K562 (cell line): ENCODE measurements at regions not wholly inside any gene's neighbourhood (a gene's known extent, or its start where the extent isn't known, plus 50 kb on each side); places are given as distances from the start of the nearest gene placed in this dataset.
A peak's percentile ranks its signal among the peaks of the same experiment; 100 is the strongest.

Experiments
- ATAC-seq: fragments of 200-7000 bp; cut with Tn5 transposase; 3 replicates; pipeline ENCODE4 v1.9.1; 2020; ENCODE audit warnings: moderate library complexity
- BruUV-seq: library from RNA; stranded (reverse); fragments of 400-500 nt; replicated peaks from 2 replicates; lab custom pipeline; 2021; lab: Mats Ljungman, UMichigan
- CTCF ChIA-PET: fragments of 300-600 bp; formaldehyde crosslinking; extraction: SDS; loops from one replicate; lab custom pipeline; 2021; ENCODE audit warnings: low intra/inter-chr PET ratio; lab: Yijun Ruan, JAX
- POLR2A ChIA-PET: fragments of 300-600, 350-650 bp; sonication (Branson Sonifier 250); formaldehyde crosslinking; extraction: SDS; loops from one replicate; lab custom pipeline; 2021; ENCODE audit warnings: antibody characterized with exemption, inconsistent platforms; lab: Yijun Ruan, JAX
- DNase-seq, 4 experiments: peaks; one replicate each; pipeline versions ENCODE4 v3.0.0 to v3.0.0-alpha.2; 2011 to 2018; ENCODE audit warnings: low spot score in 3 of 4, mixed read lengths in 3 of 4; ENCODE audit errors: extremely low read depth in 1 of 4
- FAIRE-seq: peaks from 2 replicates; lab custom pipeline; 2011; peaks lifted over from hg19 to GRCh38; lab: Jason Lieb, UNC
- H2AFZ ChIP-seq: 2 replicates; pipeline ENCODE4 v1.6.0; 2011; ENCODE audit warnings: low read depth, low read length, control low read depth, inconsistent platforms
- H3K27ac ChIP-seq: fragments of 200-600 bp; 3 replicates; pipeline ENCODE4 v1.8.0; 2011; ENCODE audit warnings: low read depth, mild to moderate bottlenecking, control low read depth, inconsistent platforms, low read length, moderate library complexity, mixed read lengths; ENCODE audit errors: extremely low read depth
- H3K27me3 ChIP-seq, 2 experiments: fragments of 300-600 bp in 1 of 2; 2 replicates in 1 of 2; 3 replicates in 1 of 2; pipeline versions ENCODE4 v1.6.0 to v1.8.0; 2011; ENCODE audit warnings: inconsistent platforms in 2 of 2, low read length in 2 of 2, mild to moderate bottlenecking in 1 of 2, mixed read lengths in 1 of 2, moderate library complexity in 1 of 2; ENCODE audit not compliant: control insufficient read depth in 2 of 2, insufficient read depth in 2 of 2
- H3K36me3 ChIP-seq: fragments of 300-600 bp; 3 replicates; pipeline ENCODE4 v1.8.0; 2011; ENCODE audit warnings: mild to moderate bottlenecking, low read length, inconsistent platforms; ENCODE audit not compliant: control insufficient read depth, insufficient read depth
- H3K4me1 ChIP-seq, 2 experiments: fragments of 200-600 bp in 1 of 2; replicated peaks in 1 of 2; 2 replicates in 1 of 2; 3 replicates in 1 of 2; pipeline versions ENCODE4 v1.5.1 to v1.8.0; 2011; ENCODE audit warnings: inconsistent platforms in 2 of 2, low read length in 2 of 2, mild to moderate bottlenecking in 1 of 2, mixed read lengths in 1 of 2, moderate library complexity in 1 of 2; ENCODE audit not compliant: control insufficient read depth in 2 of 2, insufficient read depth in 2 of 2
- H3K4me2 ChIP-seq: 2 replicates; pipeline ENCODE4 v1.6.1; 2011; ENCODE audit warnings: low read length, control low read depth, inconsistent platforms, mixed read lengths; ENCODE audit not compliant: insufficient read depth
- H3K4me3 ChIP-seq: fragments of 200-600 bp; sonication (generic), shearing (Covaris generic); 2 replicates; pipeline ENCODE4 v1.5.1; 2016; ENCODE audit warnings: control low read depth, inconsistent platforms
- H3K79me2 ChIP-seq: fragments of 200-600 bp; 3 replicates; pipeline ENCODE4 v1.8.0; 2011; ENCODE audit warnings: low read length, inconsistent platforms; ENCODE audit not compliant: control insufficient read depth, insufficient read depth
- H3K9ac ChIP-seq, 2 experiments: 2 replicates each; pipeline versions ENCODE4 v1.6.0 to v1.6.1; 2011; ENCODE audit warnings: low read depth in 2 of 2, low read length in 2 of 2, control low read depth in 1 of 2, inconsistent platforms in 1 of 2, mild to moderate bottlenecking in 1 of 2, mixed read lengths in 1 of 2; ENCODE audit not compliant: insufficient read depth in 1 of 2
- H3K9me1 ChIP-seq: one replicate; pipeline ENCODE4 v1.6.0; 2011; ENCODE audit warnings: inconsistent platforms, mild to moderate bottlenecking, low read length, moderate library complexity; ENCODE audit not compliant: control insufficient read depth, insufficient read depth
- H3K9me3 ChIP-seq: replicated peaks from 2 replicates; pipeline ENCODE4 v1.5.1; 2011; ENCODE audit warnings: low read depth, low read length, inconsistent platforms; ENCODE audit not compliant: control insufficient read depth, insufficient read depth
- H4K20me1 ChIP-seq: replicated peaks from 2 replicates; pipeline ENCODE4 v1.6.1; 2011; ENCODE audit warnings: low read length, inconsistent platforms, mixed read lengths; ENCODE audit not compliant: control insufficient read depth, insufficient read depth
- ARID2 ChIP-seq: fragments of 450-650 bp; IDR thresholded peaks from 2 replicates; pipeline ENCODE4 v1.6.1; 2017; ENCODE audit warnings: antibody characterized with exemption, mild to moderate bottlenecking
- CEBPB ChIP-seq: fragments of 450-650 bp; IDR thresholded peaks from 2 replicates; pipeline ENCODE4 v1.6.1; 2016; ENCODE audit warnings: missing genetic modification characterization, missing compliant biosample characterization
- CEBPG ChIP-seq, 3 experiments: fragments of 200-800 bp in 1 of 3; sonication (Bioruptor generic) in 1 of 3; sonication (generic) in 1 of 3; formaldehyde crosslinking in 1 of 3; IDR thresholded peaks in 2 of 3; conservative IDR thresholded peaks in 1 of 3; 2 replicates each; pipeline versions ENCODE4 v1.6.1 to v1.8.0; 2016 to 2022; ENCODE audit warnings: missing compliant biosample characterization in 2 of 3, missing genetic modification characterization in 2 of 3, mild to moderate bottlenecking in 1 of 3, missing genetic modification reagents in 1 of 3
- COPS2 ChIP-seq: fragments of 450-650 bp; conservative IDR thresholded peaks from 2 replicates; pipeline ENCODE4 v1.6.1; 2016; ENCODE audit warnings: mild to moderate bottlenecking, moderate library complexity
- CTBP1 ChIP-seq: fragments of 450-650 bp; IDR thresholded peaks from 2 replicates; pipeline ENCODE4 v1.6.1; 2016; ENCODE audit warnings: borderline replicate concordance
- DPF2 ChIP-seq: fragments of 450-650 bp; IDR thresholded peaks from 2 replicates; pipeline ENCODE4 v1.6.1; 2016
- KAT7 ChIP-seq: sonication (generic); formaldehyde crosslinking; IDR thresholded peaks from 2 replicates; pipeline ENCODE4 v1.8.0; 2022; ENCODE audit warnings: missing genetic modification reagents, mild to moderate bottlenecking, borderline replicate concordance
- PREB ChIP-seq: sonication (generic); formaldehyde crosslinking; IDR thresholded peaks from 2 replicates; pipeline ENCODE4 v1.8.1; 2023; ENCODE audit warnings: mild to moderate bottlenecking, missing genetic modification reagents
- SAFB2 ChIP-seq: fragments of 200-400 bp; formaldehyde crosslinking; IDR thresholded peaks from 2 replicates; pipeline ENCODE4 v1.6.1; 2018; ENCODE audit warnings: borderline replicate concordance, low read length, low read depth, moderate library complexity; ENCODE audit not compliant: severe bottlenecking
- THAP12 ChIP-seq: fragments of 250-450 bp; sonication (Bioruptor Pico); IDR thresholded peaks from 2 replicates; pipeline ENCODE4 v1.9.0; 2021; ENCODE audit warnings: mild to moderate bottlenecking, inconsistent platforms
- TRIM24 ChIP-seq, 2 experiments: fragments of 450-650 bp; IDR thresholded peaks; 2 replicates each; pipeline ENCODE4 v1.6.1; 2016
- ZFP1 ChIP-seq: fragments of 450-650 bp; formaldehyde crosslinking; IDR thresholded peaks from 2 replicates; pipeline ENCODE4 v1.4.0; 2020; ENCODE audit warnings: mild to moderate bottlenecking, mixed read lengths
- WGBS: fragments of 100-300 bp; shearing (Covaris generic); methylation state at CpG from one replicate; pipeline ENCODE4 v1.1.6; 2016; ENCODE audit warnings: low coverage, mixed read lengths; ENCODE audit not compliant: insufficient coverage; ENCODE audit errors: missing lambda C conversion rate; 5-methylcytosine and 5-hydroxymethylcytosine counted together
- in situ Hi-C: fragments of 300-500 bp; cut with MboI; formaldehyde crosslinking; loops from 4 replicates; pipeline ENCODE4 v1.15.0; 2018; ENCODE audit warnings: inconsistent platforms, mixed read lengths
- intact Hi-C: fragments of 100-400 bp; cut with micrococcal nuclease; formaldehyde crosslinking; loops from 2 replicates; pipeline ENCODE4 v1.14.2; 2022
- TF ChIP-seq, protein P1 (sequence below): fragments of 450-650 bp; conservative IDR thresholded peaks from 2 replicates; pipeline ENCODE4 v1.6.1; 2016; ENCODE audit warnings: missing genetic modification characterization, low read depth, mild to moderate bottlenecking, missing compliant biosample characterization, moderate library complexity
- TF ChIP-seq, protein P2 (sequence below): fragments of 250-450 bp; sonication (Bioruptor Pico); IDR thresholded peaks from 2 replicates; pipeline ENCODE4 v1.5.0; 2020; ENCODE audit warnings: mild to moderate bottlenecking, borderline replicate concordance

DNA sequence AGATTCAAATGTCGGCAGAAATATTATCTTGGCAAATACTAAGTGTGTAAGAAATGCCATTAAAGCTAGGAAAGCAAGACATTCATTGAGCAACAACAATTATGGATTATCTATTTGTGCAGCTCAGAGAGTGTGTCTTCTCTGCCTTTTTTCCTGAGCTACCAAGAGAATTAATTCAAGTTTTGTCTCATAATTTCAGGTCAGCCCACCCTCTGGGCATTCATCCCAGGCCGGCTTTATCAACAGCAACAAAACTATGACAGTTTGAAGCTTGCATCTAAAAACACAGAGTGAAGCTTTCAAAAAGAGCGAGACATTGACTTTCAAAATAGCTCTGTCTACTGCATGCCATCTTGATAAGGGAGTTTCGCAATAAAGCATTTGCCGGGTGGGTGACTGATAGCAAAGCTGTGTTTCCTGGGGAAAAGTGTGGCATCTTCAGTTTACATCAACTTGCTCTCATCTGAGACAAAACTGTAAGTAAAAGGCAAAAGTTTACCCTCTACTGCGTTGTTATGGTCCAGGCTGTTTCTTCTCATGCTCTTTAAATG is 182.4 kb downstream of the IRX1 start:
- ChIA-PET CTCF (no interaction called here), POLR2A (no interaction called here)
- no peaks in the 10 kb centered on the region for H3K9me3 ChIP-seq
- no peak overlapping the region for H2AFZ ChIP-seq
- H3K79me2 ChIP-seq, result no peaks in the 10 kb centered on the region
- H3K4me3 ChIP-seq, result no peak overlapping the region
- H3K27ac ChIP-seq, result no peak overlapping the region
- no peaks in the 10 kb centered on the region for H3K4me1 ChIP-seq
- in situ Hi-C loops, result no loop called here
- no peaks in the 10 kb centered on the region for H3K36me3 ChIP-seq
- FAIRE-seq (no peak), ATAC-seq (no peak), DNase-seq (peak in 1 of 4 experiments; percentile 12)
- H3K4me2 ChIP-seq, result no peak overlapping the region; the same call in 1 of the 2 replicates
- intact Hi-C loops, result no loop called here
- WGBS, result 1% methylated on average over 6 of the region's 6 CpGs
- no TSS peak for BruUV-seq
- no peaks in the 10 kb centered on the region for H3K9me1 ChIP-seq
- H3K9ac ChIP-seq, result no peak overlapping the region
- H4K20me1 ChIP-seq, result no peaks in the 10 kb centered on the region
- H3K27me3 ChIP-seq, result peaks cover 0 to 6% of the 10 kb centered on the region in 2 experiments; a peak in 1 of 5 replicates
- TF ChIP-seq CTBP1 (no peak), DPF2 (no peak), CEBPG (CRISPR knock-in tag; IDR thresholded peaks at IDR 0.05) (no peak), CEBPG (tag; conservative IDR thresholded peaks at IDR 0.05 in 1 of 2, IDR thresholded peaks at IDR 0.05 in 1 of 2) (peak; percentile 27 to 69; a peak in 2 of 4 replicates), ARID2 (no peak), KAT7 (CRISPR knock-in tag) (no peak), THAP12 (no peak), TRIM24 (IDR thresholded peaks at IDR 0.05) (0 out of 4 replicates have a peak, but pooled peaks of 1 of the 2 experiments have one; percentile 18), COPS2 (no peak), PREB (CRISPR knock-in tag) (no peak), ZFP1 (CRISPR knock-in tag) (no peak), CEBPB (tag) (peak; percentile 94), SAFB2 (no peak)
- TF ChIP-seq, protein P1, sequence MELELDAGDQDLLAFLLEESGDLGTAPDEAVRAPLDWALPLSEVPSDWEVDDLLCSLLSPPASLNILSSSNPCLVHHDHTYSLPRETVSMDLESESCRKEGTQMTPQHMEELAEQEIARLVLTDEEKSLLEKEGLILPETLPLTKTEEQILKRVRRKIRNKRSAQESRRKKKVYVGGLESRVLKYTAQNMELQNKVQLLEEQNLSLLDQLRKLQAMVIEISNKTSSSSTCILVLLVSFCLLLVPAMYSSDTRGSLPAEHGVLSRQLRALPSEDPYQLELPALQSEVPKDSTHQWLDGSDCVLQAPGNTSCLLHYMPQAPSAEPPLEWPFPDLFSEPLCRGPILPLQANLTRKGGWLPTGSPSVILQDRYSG (tag), result no peak
- TF ChIP-seq, protein P2, sequence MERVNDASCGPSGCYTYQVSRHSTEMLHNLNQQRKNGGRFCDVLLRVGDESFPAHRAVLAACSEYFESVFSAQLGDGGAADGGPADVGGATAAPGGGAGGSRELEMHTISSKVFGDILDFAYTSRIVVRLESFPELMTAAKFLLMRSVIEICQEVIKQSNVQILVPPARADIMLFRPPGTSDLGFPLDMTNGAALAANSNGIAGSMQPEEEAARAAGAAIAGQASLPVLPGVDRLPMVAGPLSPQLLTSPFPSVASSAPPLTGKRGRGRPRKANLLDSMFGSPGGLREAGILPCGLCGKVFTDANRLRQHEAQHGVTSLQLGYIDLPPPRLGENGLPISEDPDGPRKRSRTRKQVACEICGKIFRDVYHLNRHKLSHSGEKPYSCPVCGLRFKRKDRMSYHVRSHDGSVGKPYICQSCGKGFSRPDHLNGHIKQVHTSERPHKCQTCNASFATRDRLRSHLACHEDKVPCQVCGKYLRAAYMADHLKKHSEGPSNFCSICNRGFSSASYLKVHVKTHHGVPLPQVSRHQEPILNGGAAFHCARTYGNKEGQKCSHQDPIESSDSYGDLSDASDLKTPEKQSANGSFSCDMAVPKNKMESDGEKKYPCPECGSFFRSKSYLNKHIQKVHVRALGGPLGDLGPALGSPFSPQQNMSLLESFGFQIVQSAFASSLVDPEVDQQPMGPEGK (CRISPR knock-in tag), result no peak
